ENCODE measurements at regions not wholly inside any gene's neighbourhood (a gene's known extent, or its start where the extent isn't known, plus 50 kb on each side); places are given as distances from the start of the nearest gene placed in this dataset.

- H3K36me3 ChIP-seq, result no peaks in the 10 kb centered on the region
- H3K4me1 ChIP-seq, result no peaks in the 10 kb centered on the region
- intact Hi-C loops (cut with DNase I), result no loop called here
- 88 to 93% (median 91%) methylated on average over 6 to 8 of the region's 8 CpGs for WGBS, 4 donors
- H3K27ac ChIP-seq, result no peak overlapping the region
- DNase-seq (no peak), ATAC-seq (no peak)
- TF ChIP-seq CTCF (IDR thresholded peaks at IDR 0.05) (no peak), POLR2A (IDR thresholded peaks at IDR 0.05) (no peak)
- H3K27me3 ChIP-seq, result peaks cover 0 to 6% (median 0%) of the 10 kb centered on the region in 9 donors
- H3K9me3 ChIP-seq, result no peaks in the 10 kb centered on the region
- H3K4me3 ChIP-seq, result no peak overlapping the region
Observed at GRCh38 chr2:239625971-239626734, 225.3 kb upstream of the HDAC4 start.

GRCh38 chr2:239625156-239625845, 224.5 kb upstream of the HDAC4 start:
- Histone ChIP-seq H3K27me3 (peaks cover 0 to 6% (median 0%) of the 10 kb centered on the region in 9 donors), H3K9me3 (no peaks in the 10 kb centered on the region), H3K27ac (no peak overlapping the region), H3K36me3 (no peaks in the 10 kb centered on the region), H3K4me3 (no peak overlapping the region), H3K4me1 (no peaks in the 10 kb centered on the region)
- WGBS, 4 donors, result 90 to 92% (median 91%) methylated on average over 10 to 17 of the region's 17 CpGs
- no peak for DNase-seq
- intact Hi-C loops (cut with DNase I), result no loop called here
- ATAC-seq, result no peak
- TF ChIP-seq POLR2A (IDR thresholded peaks at IDR 0.05) (no peak), CTCF (IDR thresholded peaks at IDR 0.05) (no peak)

- intact Hi-C loops (cut with DNase I), result no loop called here
- Histone ChIP-seq H3K9me3 (peaks cover 0 to 26% (median 9%) of the 10 kb centered on the region in 12 donors), H3K36me3 (no peaks in the 10 kb centered on the region), H3K4me1 (no peaks in the 10 kb centered on the region), H3K27me3 (peaks cover 0 to 3% (median 0%) of the 10 kb centered on the region in 9 donors), H3K27ac (no peak overlapping the region), H3K4me3 (no peak overlapping the region)
- ATAC-seq (no peak), DNase-seq (no peak)
- WGBS, 4 donors, result 91 to 93% (median 92%) methylated on average over 7 to 8 of the region's 8 CpGs
- TF ChIP-seq POLR2A (IDR thresholded peaks at IDR 0.05) (no peak), CTCF (IDR thresholded peaks at IDR 0.05) (no peak)
Observed at GRCh38 chr2:239621611-239622010, 220.8 kb upstream of the HDAC4 start.

GRCh38 chr2:239619369-239619768, 218.5 kb upstream of the HDAC4 start:
- WGBS, 4 donors, result 72 to 84% (median 78%) methylated on average over 1 of the region's 1 CpG
- H3K27me3 ChIP-seq, result peaks cover 0 to 3% (median 0%) of the 10 kb centered on the region in 9 donors
- no peaks in the 10 kb centered on the region for H3K4me1 ChIP-seq
- intact Hi-C loops (cut with DNase I), result no loop called here
- H3K9me3 ChIP-seq, result peaks cover 0 to 33% (median 11%) of the 10 kb centered on the region in 12 donors
- H3K27ac ChIP-seq, result no peak overlapping the region
- no peak for TF ChIP-seq CTCF (IDR thresholded peaks at IDR 0.05)
- no peak for TF ChIP-seq POLR2A (IDR thresholded peaks at IDR 0.05)
- DNase-seq, result no peak
- no peak for ATAC-seq
- H3K4me3 ChIP-seq, result no peak overlapping the region
- H3K36me3 ChIP-seq, result no peaks in the 10 kb centered on the region
